ENCODE measurements at regions not wholly inside any gene's neighbourhood (a gene's known extent, or its start where the extent isn't known, plus 50 kb on each side); places are given as distances from the start of the nearest gene placed in this dataset.

DNA sequence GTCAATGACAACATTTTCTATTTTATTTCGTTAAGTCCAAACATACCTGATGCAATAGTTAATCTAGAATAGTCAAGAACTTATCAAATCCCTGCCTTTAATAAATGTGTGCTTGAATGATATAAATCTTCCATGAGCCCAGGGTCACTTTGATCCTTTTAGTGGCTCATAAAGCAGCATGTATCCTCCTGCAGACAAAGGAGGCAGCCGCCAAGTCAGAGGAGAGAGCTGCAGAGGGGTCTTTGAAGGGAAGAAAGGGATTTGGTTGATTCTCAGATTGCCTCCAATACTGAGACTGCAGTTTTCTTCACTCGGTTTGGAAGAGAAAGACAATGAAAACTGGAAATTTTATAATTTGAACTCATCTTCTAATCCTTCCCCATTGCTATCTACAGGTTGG lies 378.4 kb upstream of the PIK3C3 start:
- Histone ChIP-seq H3K27me3 (ENCODE audit: control insufficient read depth, insufficient read depth) (no peaks in the 10 kb centered on the region), H3K9me3 (ENCODE audit: control insufficient read depth, low read length) (no peaks in the 10 kb centered on the region), H3K4me1 (ENCODE audit: control insufficient read depth, insufficient read depth, low read length) (no peaks in the 10 kb centered on the region), H3K4me3 (ENCODE audit: low read length) (no peak overlapping the region), H3K27ac (ENCODE audit: low read length) (no peak overlapping the region)
- no peak for DNase-seq
- no peak for ATAC-seq
- WGBS = 88% methylated on average over 3 of the region's 3 CpGs
- intact Hi-C loops (cut with DNase I) = no loop called here

DNA sequence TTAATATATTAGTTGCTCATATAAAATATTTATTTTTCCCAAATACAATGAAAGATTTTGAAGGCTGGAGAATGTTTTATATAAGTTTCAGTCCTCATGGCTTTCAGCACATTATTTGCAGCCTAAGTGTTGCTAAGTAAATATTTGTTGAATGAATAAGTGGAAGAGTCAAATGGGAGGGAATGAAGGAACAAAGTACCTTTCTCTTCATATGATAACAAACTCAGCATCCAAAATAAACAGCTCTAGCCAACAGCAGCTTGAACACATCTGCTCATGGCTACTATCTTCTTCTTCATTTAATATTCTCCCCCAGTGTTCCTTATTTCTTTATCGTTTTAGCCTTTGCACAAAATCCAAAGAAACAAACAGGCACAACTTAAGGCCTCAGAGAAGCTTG lies 385.2 kb upstream of the PIK3C3 start:
- H3K4me1 ChIP-seq (ENCODE audit: control insufficient read depth, insufficient read depth, low read length) = no peaks in the 10 kb centered on the region
- H3K9me3 ChIP-seq (ENCODE audit: control insufficient read depth, low read length) = no peaks in the 10 kb centered on the region
- no peak for DNase-seq
- H3K4me3 ChIP-seq (ENCODE audit: low read length) = no peak overlapping the region
- WGBS = 52% methylated on average over 1 of the region's 1 CpG
- no peaks in the 10 kb centered on the region for H3K27me3 ChIP-seq (ENCODE audit: control insufficient read depth, insufficient read depth)
- intact Hi-C loops (cut with DNase I) = no loop called here
- no peak for ATAC-seq
- H3K27ac ChIP-seq (ENCODE audit: low read length) = no peak overlapping the region

DNA sequence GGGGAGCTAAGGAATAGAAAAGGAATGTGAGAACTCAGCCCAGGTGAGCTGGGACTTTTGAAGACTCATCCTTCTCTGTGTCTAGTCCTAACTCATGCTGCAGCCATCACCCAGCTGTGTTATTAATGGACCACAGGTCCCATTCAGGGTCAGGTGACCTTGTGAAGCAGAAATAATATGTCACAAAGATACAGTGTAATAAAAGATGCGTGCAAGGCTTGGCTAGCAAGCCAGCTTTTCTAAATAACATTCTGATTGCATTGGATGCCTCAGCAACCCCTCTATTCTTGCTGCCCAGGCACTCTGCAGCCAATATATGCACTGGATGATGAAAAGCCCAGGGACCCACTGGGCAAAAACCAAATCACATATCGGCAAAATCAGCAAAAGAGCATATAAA lies 393.1 kb upstream of the PIK3C3 start:
- H3K9me3 ChIP-seq (ENCODE audit: control insufficient read depth, low read length) = no peaks in the 10 kb centered on the region
- WGBS = 83% methylated on average over 2 of the region's 2 CpGs
- H3K27ac ChIP-seq (ENCODE audit: low read length) = no peak overlapping the region
- H3K4me1 ChIP-seq (ENCODE audit: control insufficient read depth, insufficient read depth, low read length) = no peaks in the 10 kb centered on the region
- ATAC-seq (no peak), DNase-seq (no peak)
- no peak overlapping the region for H3K4me3 ChIP-seq (ENCODE audit: low read length)
- no peaks in the 10 kb centered on the region for H3K27me3 ChIP-seq (ENCODE audit: control insufficient read depth, insufficient read depth)
- intact Hi-C loops (cut with DNase I) = no loop called here

DNA sequence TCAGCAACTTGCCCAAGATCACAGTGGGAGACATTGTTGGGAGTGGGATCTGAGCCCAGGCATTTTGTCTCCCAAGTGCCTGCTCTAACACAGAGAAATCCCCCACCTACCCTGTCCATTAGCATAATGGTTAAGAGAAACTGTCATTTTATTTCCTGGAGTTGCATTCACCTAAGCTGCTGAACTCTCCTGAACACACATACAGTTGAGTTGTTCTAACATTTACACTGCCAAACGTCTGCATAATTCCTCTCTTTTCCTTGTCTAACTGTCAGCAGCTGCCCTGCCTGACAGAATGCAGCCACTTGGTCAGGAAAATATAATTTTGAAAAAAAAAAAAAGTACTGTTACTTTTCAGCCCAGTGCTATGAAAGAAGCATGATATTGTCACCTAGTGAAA lies 396.3 kb upstream of the PIK3C3 start:
- intact Hi-C loops (cut with DNase I) = no loop called here
- Histone ChIP-seq H3K4me1 (ENCODE audit: control insufficient read depth, insufficient read depth, low read length) (no peaks in the 10 kb centered on the region), H3K27me3 (ENCODE audit: control insufficient read depth, insufficient read depth) (no peaks in the 10 kb centered on the region), H3K27ac (ENCODE audit: low read length) (no peak overlapping the region), H3K9me3 (ENCODE audit: control insufficient read depth, low read length) (no peaks in the 10 kb centered on the region), H3K4me3 (ENCODE audit: low read length) (no peak overlapping the region)
- DNase-seq = no peak
- no peak for ATAC-seq
- 16% methylated on average over 1 of the region's 1 CpG for WGBS

DNA sequence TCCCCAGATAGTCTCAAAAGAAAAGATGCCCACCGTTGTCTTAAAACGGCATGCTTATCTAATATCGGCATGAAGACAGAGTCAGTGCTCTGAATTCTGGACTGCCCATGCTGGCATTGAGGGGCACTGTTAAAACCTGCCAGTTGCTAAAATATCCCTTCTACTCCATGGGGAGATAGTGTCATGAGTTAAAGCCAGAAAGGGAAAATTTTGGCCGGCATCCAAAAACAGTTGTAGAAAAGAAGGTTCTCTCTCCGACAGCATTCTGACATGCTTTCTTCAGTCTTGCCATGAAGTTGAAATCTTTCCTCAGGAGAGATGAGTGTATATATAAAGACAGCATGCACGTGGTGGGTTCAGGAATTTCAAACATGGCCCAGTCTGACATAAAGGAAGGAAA lies 401.3 kb upstream of the PIK3C3 start:
- Histone ChIP-seq H3K27ac (ENCODE audit: low read length) (no peak overlapping the region), H3K9me3 (ENCODE audit: control insufficient read depth, low read length) (no peaks in the 10 kb centered on the region), H3K4me3 (ENCODE audit: low read length) (no peak overlapping the region), H3K27me3 (ENCODE audit: control insufficient read depth, insufficient read depth) (no peaks in the 10 kb centered on the region), H3K4me1 (ENCODE audit: control insufficient read depth, insufficient read depth, low read length) (no peaks in the 10 kb centered on the region)
- WGBS = 26% methylated on average over 6 of the region's 6 CpGs
- DNase-seq (no peak), ATAC-seq (no peak)
- intact Hi-C loops (cut with DNase I) = no loop called here

DNA sequence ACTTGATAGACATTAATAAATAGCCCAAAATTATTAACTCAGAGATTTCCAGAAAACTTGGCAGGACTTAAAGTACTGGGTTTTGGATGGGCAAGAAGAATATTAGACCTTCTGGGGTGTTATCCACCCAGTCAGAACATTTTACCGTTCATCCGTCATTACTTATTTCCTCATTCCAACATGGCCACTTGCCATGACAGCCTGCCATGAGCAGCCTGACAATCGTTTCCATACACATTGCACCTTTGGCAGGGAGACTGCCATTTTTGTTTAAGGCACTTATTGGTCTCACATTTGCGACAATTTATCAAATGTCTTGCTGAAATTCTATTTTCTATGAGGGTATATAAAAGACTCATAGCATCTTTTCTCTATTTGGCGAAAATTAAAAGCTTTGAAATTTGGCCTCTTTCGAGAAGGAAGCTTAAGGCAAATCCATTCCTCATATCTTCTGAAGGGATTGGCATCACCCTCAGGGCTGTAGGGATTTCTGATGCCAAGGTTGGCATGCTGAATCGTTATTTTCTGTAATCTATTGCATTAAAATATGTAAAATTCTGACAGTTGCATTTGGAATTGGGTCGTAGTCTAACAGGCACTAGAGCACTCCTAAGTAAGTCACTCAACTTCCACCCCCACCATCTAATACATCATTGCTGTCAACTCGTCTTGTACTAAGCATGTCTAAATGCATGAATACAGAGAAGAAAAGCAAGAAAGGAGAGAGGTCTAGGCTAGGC lies 406.3 kb upstream of the PIK3C3 start:
- intact Hi-C loops (cut with DNase I) = loop anchor here in 1 of 4 donors (10.0 kb wide), 1 partner anchor 54 kb away; no protein-coding TSS in a partner anchor
- no peaks in the 10 kb centered on the region for H3K4me1 ChIP-seq (ENCODE audit: control insufficient read depth, insufficient read depth, low read length)
- 77% methylated on average over 9 of the region's 9 CpGs for WGBS
- DNase-seq = no peak
- no peaks in the 10 kb centered on the region for H3K27me3 ChIP-seq (ENCODE audit: control insufficient read depth, insufficient read depth)
- H3K9me3 ChIP-seq (ENCODE audit: control insufficient read depth, low read length) = no peaks in the 10 kb centered on the region
- no peak for ATAC-seq
- H3K4me3 ChIP-seq (ENCODE audit: low read length) = no peak overlapping the region
- H3K27ac ChIP-seq (ENCODE audit: low read length) = no peak overlapping the region

DNA sequence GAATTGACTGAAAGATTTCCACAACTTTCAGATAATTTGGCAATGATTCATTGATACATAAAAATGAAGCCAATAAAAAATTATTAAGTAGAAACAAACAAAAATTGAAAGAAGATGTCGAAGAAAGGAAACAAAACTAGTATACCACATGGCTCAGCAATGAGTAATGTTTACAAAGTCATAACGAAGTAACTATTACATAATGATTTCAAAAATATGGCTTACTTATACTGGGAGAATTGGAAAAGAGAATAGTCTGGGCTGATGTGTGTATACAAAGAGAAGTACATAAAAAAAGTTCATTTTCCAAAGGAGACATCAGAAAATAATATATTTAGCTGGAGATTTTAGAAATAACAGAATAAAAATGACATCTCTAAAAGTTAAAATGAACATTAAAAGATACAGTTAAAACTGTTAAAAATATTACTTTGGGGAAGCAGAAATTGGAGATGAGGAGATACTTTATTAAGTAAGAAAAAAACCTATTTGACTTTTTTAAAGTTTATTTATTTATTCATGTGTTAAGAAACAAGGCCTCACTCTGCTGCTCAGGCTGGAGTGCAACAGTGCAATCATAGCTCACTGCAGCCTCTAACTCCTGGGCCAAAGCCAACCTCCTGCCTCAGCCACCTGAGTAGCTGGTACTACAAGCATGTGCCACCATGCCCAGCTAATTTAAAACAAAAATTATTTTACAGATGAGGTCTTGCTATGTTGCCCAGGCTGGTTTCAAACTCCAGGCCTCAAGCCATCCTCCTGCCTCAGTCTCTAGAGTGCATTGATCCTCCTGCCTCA lies 409.7 kb upstream of the PIK3C3 start:
- no peaks in the 10 kb centered on the region for H3K9me3 ChIP-seq (ENCODE audit: control insufficient read depth, low read length)
- ATAC-seq (no peak), DNase-seq (no peak)
- H3K4me1 ChIP-seq (ENCODE audit: control insufficient read depth, insufficient read depth, low read length) = no peaks in the 10 kb centered on the region
- intact Hi-C loops (cut with DNase I) = loop anchor here in 1 of 4 donors (10.0 kb wide), 1 partner anchor 50 kb away; no protein-coding TSS in a partner anchor
- H3K4me3 ChIP-seq (ENCODE audit: low read length) = no peak overlapping the region
- no peaks in the 10 kb centered on the region for H3K27me3 ChIP-seq (ENCODE audit: control insufficient read depth, insufficient read depth)
- whole genome bisulfite sequencing = 62% methylated on average over 2 of the region's 2 CpGs
- no peak overlapping the region for H3K27ac ChIP-seq (ENCODE audit: low read length)

DNA sequence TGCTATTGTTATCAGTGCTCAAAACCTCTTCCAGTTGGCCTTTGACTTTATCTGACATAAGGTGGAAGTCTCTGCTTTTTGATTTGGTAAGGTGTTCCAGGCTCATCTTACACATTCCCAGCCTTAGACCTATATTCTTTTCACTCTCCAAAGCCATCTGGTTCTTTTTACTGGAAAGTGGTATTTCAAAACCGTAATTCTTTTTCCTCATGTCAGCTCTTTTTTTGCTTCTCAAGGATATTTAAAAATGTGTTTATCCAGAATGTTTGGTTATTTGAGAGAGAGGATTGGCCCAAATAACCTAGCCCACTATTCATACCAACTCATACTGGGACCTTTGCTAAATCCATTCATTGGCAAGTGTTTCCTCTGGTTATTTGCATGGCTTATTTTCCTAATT lies 411.2 kb upstream of the PIK3C3 start:
- no peak overlapping the region for H3K27ac ChIP-seq (ENCODE audit: low read length)
- H3K4me1 ChIP-seq (ENCODE audit: control insufficient read depth, insufficient read depth, low read length) = no peaks in the 10 kb centered on the region
- WGBS = 84% methylated on average over 1 of the region's 1 CpG
- no peak for DNase-seq
- H3K4me3 ChIP-seq (ENCODE audit: low read length) = no peak overlapping the region
- no peaks in the 10 kb centered on the region for H3K27me3 ChIP-seq (ENCODE audit: control insufficient read depth, insufficient read depth)
- no peak for ATAC-seq
- intact Hi-C loops (cut with DNase I) = loop anchor here in 1 of 4 donors (10.0 kb wide), 1 partner anchor 49 kb away; no protein-coding TSS in a partner anchor
- H3K9me3 ChIP-seq (ENCODE audit: control insufficient read depth, low read length) = no peaks in the 10 kb centered on the region

DNA sequence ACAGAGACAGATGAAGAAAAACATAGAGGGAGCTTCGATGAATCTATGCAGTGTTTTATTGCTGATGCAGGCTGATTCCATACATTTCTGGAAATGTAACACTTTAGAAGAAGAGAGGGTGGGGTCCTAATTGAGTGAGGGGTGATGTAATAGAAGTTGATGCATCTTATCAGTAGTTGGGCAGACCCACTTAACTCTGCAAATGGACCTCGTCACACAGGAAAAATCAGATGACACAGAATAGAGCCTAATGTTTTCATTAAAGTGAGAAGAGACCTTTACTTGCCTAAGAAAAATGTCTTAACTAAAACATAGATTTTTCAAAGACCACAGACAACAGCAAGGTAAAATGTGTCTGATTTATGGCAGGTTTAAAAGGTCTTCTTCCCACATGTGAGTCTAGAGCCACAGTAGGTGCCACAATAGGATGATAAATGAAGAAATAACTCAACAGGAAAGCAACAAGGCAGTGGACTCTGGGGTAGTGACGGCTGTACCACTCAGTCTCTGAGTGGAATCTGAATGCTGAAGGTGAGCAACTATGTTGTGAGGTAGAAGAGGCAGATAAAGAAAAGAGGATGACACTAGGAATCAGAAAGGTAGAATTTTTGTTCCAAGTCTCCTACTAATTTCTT lies 414.7 kb upstream of the PIK3C3 start:
- H3K4me3 ChIP-seq (ENCODE audit: low read length) = no peak overlapping the region
- intact Hi-C loops (cut with DNase I) = loop anchor here in 1 of 4 donors (10.0 kb wide), 1 partner anchor 46 kb away; no protein-coding TSS in a partner anchor
- no peaks in the 10 kb centered on the region for H3K27me3 ChIP-seq (ENCODE audit: control insufficient read depth, insufficient read depth)
- ATAC-seq (no peak), DNase-seq (no peak)
- H3K4me1 ChIP-seq (ENCODE audit: control insufficient read depth, insufficient read depth, low read length) = no peaks in the 10 kb centered on the region
- H3K27ac ChIP-seq (ENCODE audit: low read length) = no peak overlapping the region
- 87% methylated on average over 3 of the region's 3 CpGs for WGBS
- H3K9me3 ChIP-seq (ENCODE audit: control insufficient read depth, low read length) = no peaks in the 10 kb centered on the region

DNA sequence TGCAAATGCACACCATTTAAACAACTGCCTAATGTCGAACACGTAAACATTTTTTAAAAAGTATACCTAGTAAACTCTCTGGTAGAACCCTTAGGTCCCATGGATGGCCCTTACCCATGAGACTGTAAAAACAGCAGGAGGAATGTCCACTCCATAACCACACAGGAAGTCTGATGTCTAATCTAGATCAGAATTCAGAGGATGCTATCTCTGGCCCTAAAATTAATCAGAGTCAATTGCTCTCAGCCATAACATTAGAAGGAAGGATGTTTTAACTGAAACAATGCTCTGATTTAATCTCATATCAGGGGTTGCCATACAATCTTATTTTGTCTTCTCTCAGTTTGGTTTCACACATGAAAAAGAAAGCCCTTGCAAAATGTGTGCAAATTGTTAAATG lies 416.3 kb upstream of the PIK3C3 start:
- ATAC-seq = no peak
- no peaks in the 10 kb centered on the region for H3K9me3 ChIP-seq (ENCODE audit: control insufficient read depth, low read length)
- intact Hi-C loops (cut with DNase I) = no loop called here
- H3K4me3 ChIP-seq (ENCODE audit: low read length) = no peak overlapping the region
- no peaks in the 10 kb centered on the region for H3K4me1 ChIP-seq (ENCODE audit: control insufficient read depth, insufficient read depth, low read length)
- DNase-seq = no peak
- WGBS = 91% methylated on average over 2 of the region's 2 CpGs
- H3K27me3 ChIP-seq (ENCODE audit: control insufficient read depth, insufficient read depth) = no peaks in the 10 kb centered on the region
- H3K27ac ChIP-seq (ENCODE audit: low read length) = no peak overlapping the region

DNA sequence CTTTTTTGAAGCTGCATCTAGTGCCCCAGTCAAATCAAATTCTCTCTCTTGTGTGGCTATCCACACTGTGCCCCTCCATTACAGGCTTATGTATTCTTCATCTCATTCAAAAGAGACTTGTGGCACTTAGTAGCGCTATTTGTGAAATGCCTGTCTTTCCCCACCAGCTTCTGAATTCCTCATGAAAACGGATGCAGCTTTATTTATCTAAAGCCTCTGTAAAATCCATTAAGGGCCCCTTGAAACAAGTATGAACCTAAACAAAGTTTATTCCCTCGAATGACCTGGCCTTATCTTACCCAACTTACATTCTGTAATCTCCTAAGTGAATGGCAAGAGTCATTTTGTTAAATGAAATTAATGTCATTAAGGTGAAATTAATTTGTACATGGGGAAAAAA lies 417.4 kb upstream of the PIK3C3 start:
- Histone ChIP-seq H3K27ac (ENCODE audit: low read length) (no peak overlapping the region), H3K4me1 (ENCODE audit: control insufficient read depth, insufficient read depth, low read length) (no peaks in the 10 kb centered on the region), H3K27me3 (ENCODE audit: control insufficient read depth, insufficient read depth) (no peaks in the 10 kb centered on the region), H3K9me3 (ENCODE audit: control insufficient read depth, low read length) (no peaks in the 10 kb centered on the region), H3K4me3 (ENCODE audit: low read length) (no peak overlapping the region)
- intact Hi-C loops (cut with DNase I) = no loop called here
- no peak for DNase-seq
- 53% methylated on average over 3 of the region's 3 CpGs for WGBS
- ATAC-seq = no peak
